GM12874 (cell line): ENCODE measurements at regions not wholly inside any gene's neighbourhood (a gene's known extent, or its start where the extent isn't known, plus 50 kb on each side); places are given as distances from the start of the nearest gene placed in this dataset.

Experiments
- CTCF ChIP-seq: IDR thresholded peaks from 2 replicates; pipeline ENCODE4 v1.5.1; 2011; ENCODE audit warnings: low read depth, mild to moderate bottlenecking, control low read depth, low read length, moderate library complexity; ENCODE audit not compliant: insufficient read depth

GRCh38 chr20:56932575-56933330 lies 303.6 kb downstream of the TFAP2C start:
- no peak for TF ChIP-seq CTCF

- no peak for TF ChIP-seq CTCF
These were observed 304.2 kb downstream of the TFAP2C start for GRCh38 chr20:56933331-56933698.

GRCh38 chr20:56934888-56935287 lies 305.8 kb downstream of the TFAP2C start:
- TF ChIP-seq CTCF = no peak

GRCh38 chr20:56940466-56940865 lies 311.4 kb downstream of the TFAP2C start:
- no peak for TF ChIP-seq CTCF

- TF ChIP-seq CTCF = no peak
These were observed 312.1 kb downstream of the TFAP2C start for GRCh38 chr20:56941101-56941686.

GRCh38 chr20:56943946-56944945 lies 315.1 kb downstream of the TFAP2C start:
- TF ChIP-seq CTCF = no peak

GRCh38 chr20:56945057-56945456 lies 316.0 kb downstream of the TFAP2C start:
- TF ChIP-seq CTCF = no peak
